ENCODE measurements at regions not wholly inside any gene's neighbourhood (a gene's known extent, or its start where the extent isn't known, plus 50 kb on each side); places are given as distances from the start of the nearest gene placed in this dataset.
A peak's percentile ranks its signal among the peaks of the same experiment; 100 is the strongest.
"Not testable (repeated sequence)": the region's sequence is repeated elsewhere in the genome, so short reads cannot be mapped to it uniquely, and the experiment has no call there.

DNA sequence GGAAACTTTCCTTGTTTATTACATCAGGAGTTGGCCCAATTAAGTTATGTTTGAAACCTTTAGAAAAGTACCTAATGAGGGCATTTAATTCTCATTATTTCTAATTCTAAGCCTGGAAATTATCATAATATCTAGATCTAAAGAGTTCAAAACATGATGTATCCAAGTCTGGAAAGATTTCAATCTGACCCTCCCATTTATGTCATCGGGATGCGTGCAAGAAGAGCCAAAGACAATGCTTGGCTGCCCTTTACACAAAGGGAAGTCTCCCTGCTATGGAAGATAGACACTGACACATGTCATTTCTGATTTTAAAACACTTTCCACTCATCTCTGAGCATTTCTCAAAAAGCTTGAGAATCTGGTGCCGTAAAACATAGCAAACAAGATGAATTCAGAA lies 222.4 kb downstream of the ANTXR2 start:
- H3K36me3 ChIP-seq (ENCODE audit: control insufficient read depth, insufficient read depth, low read length) = no peaks in the 10 kb centered on the region
- no peaks in the 10 kb centered on the region for H3K9me3 ChIP-seq (ENCODE audit: control insufficient read depth, low read depth, low read length)
- no peak for DNase-seq
- H3K27me3 ChIP-seq (ENCODE audit: control insufficient read depth, insufficient read depth, low read length) = no peaks in the 10 kb centered on the region
- 71% methylated on average over 1 of the region's 3 CpGs for WGBS (ENCODE audit: insufficient coverage, low lambda C conversion rate)
- H3K4me3 ChIP-seq (ENCODE audit: low read length) = no peak overlapping the region
- H3K27ac ChIP-seq (ENCODE audit: low read length) = no peak overlapping the region
- H3K4me1 ChIP-seq (ENCODE audit: control insufficient read depth, insufficient read depth, low read length) = no peaks in the 10 kb centered on the region

DNA sequence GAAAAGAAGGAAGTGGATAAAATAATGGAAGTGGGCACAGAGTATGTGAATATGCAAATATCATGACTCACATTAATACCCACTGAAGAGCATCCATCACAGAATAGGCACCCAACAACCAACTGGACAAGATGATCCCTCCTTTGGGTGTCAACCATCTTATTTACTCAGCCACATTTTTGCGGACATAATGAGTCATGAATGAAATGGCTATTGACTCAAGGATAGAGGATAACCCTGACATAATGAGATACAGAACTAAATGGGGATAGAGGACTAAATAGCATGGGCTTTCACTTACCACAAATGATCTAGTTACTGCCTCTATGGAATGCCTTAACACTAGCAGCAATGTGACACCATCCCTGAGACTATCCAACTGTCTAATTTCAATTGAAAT lies 224.7 kb downstream of the ANTXR2 start:
- WGBS (ENCODE audit: insufficient coverage, low lambda C conversion rate) = no CpG with 5 or more reads among the region's 1 CpG

DNA sequence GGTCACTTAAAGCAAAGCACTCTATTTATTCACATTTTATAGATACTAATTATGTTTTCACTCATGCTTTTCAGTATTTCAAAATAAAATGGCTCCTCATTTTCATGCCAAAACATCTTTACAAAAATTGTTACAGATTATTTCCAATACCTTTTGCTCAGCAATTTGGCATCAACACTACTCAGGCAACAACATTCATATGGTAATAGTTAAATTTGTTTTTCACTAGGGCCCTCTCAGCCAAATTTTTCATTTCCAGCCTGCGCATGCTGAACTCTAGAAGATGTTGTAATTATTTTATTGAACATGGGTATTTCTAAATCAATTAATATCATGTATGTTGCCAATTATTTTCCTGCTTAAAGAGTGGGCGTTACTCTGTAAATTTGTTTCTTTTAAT lies 225.6 kb downstream of the ANTXR2 start:
- DNase-seq = no peak
- Histone ChIP-seq H3K36me3 (ENCODE audit: control insufficient read depth, insufficient read depth, low read length) (no peaks in the 10 kb centered on the region), H3K27ac (ENCODE audit: low read length) (no peak overlapping the region), H3K27me3 (ENCODE audit: control insufficient read depth, insufficient read depth, low read length) (no peaks in the 10 kb centered on the region), H3K4me3 (ENCODE audit: low read length) (no peak overlapping the region), H3K4me1 (ENCODE audit: control insufficient read depth, insufficient read depth, low read length) (no peaks in the 10 kb centered on the region), H3K9me3 (ENCODE audit: control insufficient read depth, low read depth, low read length) (peaks cover 3% of the 10 kb centered on the region)
- 90% methylated on average over 1 of the region's 2 CpGs for WGBS (ENCODE audit: insufficient coverage, low lambda C conversion rate)

More for the DNA sequence above, 224.7 kb downstream of the ANTXR2 start:
- Histone ChIP-seq H3K27me3 (ENCODE audit: control insufficient read depth, insufficient read depth, low read length) (no peaks in the 10 kb centered on the region), H3K36me3 (ENCODE audit: control insufficient read depth, insufficient read depth, low read length) (no peaks in the 10 kb centered on the region), H3K4me3 (ENCODE audit: low read length) (no peak overlapping the region), H3K4me1 (ENCODE audit: control insufficient read depth, insufficient read depth, low read length) (no peaks in the 10 kb centered on the region), H3K9me3 (ENCODE audit: control insufficient read depth, low read depth, low read length) (peaks cover 3% of the 10 kb centered on the region), H3K27ac (ENCODE audit: low read length) (no peak overlapping the region)
- DNase-seq = no peak

DNA sequence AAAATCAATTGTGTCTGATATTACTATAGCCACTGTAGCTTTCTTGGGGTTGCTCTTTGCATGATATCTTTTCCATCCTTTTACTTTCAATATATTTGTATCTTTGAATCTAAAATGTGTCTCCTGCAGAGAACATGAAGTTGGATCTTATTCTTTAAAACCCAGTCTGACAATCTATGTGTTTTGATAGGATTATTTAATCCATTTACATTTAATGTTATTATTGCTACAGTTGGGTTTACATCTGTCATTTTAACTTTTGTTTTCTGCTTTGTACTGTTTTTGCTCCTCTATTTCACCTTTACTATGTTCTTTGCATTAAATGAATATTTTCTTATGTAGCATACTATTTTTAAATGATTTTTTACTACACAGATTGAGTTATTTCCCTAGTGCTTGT lies 230.9 kb downstream of the ANTXR2 start:
- Histone ChIP-seq H3K4me3 (ENCODE audit: low read length) (no peak overlapping the region), H3K4me1 (ENCODE audit: control insufficient read depth, insufficient read depth, low read length) (no peaks in the 10 kb centered on the region), H3K27me3 (ENCODE audit: control insufficient read depth, insufficient read depth, low read length) (no peaks in the 10 kb centered on the region), H3K27ac (ENCODE audit: low read length) (no peak overlapping the region), H3K36me3 (ENCODE audit: control insufficient read depth, insufficient read depth, low read length) (no peaks in the 10 kb centered on the region), H3K9me3 (ENCODE audit: control insufficient read depth, low read depth, low read length) (peaks cover 7% of the 10 kb centered on the region)
- DNase-seq = no peak

DNA sequence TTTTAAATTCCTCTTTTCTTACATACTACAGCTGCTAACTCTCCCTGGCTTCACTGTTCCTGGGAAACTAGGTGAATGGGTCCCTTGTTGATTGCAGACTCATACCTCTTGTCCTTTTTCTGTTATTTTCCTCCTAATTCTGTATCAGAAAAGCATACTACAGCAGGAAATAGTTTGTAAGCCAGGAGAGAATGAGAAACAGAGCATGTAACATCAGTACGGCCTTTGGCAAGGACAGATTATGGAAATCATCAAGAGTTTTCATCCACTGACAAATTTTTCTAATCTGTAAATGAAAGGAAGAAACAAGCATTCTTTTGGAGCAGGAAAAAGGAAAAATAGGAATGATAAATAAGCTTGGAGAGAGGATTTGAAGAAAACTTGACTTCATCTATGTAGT lies 239.2 kb downstream of the ANTXR2 start:
- Histone ChIP-seq H3K27me3 (ENCODE audit: control insufficient read depth, insufficient read depth, low read length) (no peaks in the 10 kb centered on the region), H3K36me3 (ENCODE audit: control insufficient read depth, insufficient read depth, low read length) (no peaks in the 10 kb centered on the region), H3K4me3 (ENCODE audit: low read length) (no peak overlapping the region), H3K4me1 (ENCODE audit: control insufficient read depth, insufficient read depth, low read length) (no peaks in the 10 kb centered on the region), H3K9me3 (ENCODE audit: control insufficient read depth, low read depth, low read length) (no peaks in the 10 kb centered on the region), H3K27ac (ENCODE audit: low read length) (no peak overlapping the region)
- WGBS (ENCODE audit: insufficient coverage, low lambda C conversion rate) = 100% methylated on average over 1 of the region's 1 CpG
- no peak for DNase-seq

DNA sequence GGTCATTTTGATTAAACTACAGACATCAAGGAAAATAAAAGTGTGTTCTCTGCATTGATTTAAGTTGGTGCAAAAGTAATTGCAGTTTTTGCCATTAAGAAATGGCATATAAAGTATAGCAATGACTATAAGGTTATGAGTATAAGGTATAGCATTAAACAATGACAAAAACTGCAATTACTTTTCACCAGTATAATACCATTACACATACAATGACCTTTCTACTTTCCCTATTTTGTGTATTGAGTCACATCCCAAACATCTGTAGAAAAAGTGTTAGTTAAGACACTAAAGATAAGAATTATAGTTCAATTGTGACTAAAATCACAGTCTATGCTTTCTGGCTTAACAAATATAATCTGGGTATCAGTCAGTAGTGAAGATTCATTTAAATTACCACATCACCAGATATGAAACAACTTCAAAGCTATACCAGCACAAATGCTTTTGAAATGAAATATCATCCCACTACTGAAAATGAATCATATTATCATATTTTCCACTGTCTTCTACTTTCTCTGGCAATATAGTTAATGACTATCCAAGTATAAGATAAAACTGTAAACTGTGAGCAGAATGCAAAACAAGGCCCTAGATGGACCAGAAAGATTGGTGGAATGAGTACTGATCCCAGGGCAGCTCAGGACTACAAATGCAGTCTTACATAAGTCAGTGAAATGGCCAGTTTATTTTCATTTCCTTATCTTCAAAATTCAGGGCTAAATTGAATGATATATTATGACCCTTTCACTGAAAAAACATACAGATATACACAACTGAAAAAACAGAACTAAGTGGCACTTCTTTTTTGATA lies 241.1 kb downstream of the ANTXR2 start:
- Histone ChIP-seq H3K27ac (ENCODE audit: low read length) (no peak overlapping the region), H3K4me3 (ENCODE audit: low read length) (no peak overlapping the region), H3K36me3 (ENCODE audit: control insufficient read depth, insufficient read depth, low read length) (no peaks in the 10 kb centered on the region), H3K27me3 (ENCODE audit: control insufficient read depth, insufficient read depth, low read length) (no peaks in the 10 kb centered on the region), H3K9me3 (ENCODE audit: control insufficient read depth, low read depth, low read length) (no peaks in the 10 kb centered on the region), H3K4me1 (ENCODE audit: control insufficient read depth, insufficient read depth, low read length) (no peaks in the 10 kb centered on the region)
- no peak for DNase-seq

DNA sequence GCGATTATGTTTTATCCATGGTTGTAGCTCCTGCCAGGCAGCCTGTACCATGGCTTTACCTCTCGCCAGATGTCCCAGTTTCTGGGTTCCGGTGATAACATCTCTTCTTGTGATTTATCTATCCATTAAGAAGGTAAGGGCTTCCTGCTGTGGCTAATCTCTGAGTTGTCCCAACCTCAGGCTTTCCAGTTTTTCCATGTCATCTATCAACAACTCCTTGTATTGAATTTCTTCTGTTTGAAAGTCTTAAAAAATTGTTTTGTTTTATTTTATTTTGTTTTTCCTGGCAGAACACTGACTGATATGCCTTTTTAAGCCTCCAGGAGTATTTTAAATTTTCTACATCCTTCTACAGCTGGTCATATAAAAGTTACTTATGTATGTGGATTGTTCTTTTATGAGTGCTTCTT lies 241.9 kb downstream of the ANTXR2 start:
- DNase-seq = no peak
- WGBS (ENCODE audit: insufficient coverage, low lambda C conversion rate) = no CpG with 5 or more reads among the region's 3 CpGs
- H3K4me1 ChIP-seq (ENCODE audit: control insufficient read depth, insufficient read depth, low read length) = no peaks in the 10 kb centered on the region
- H3K4me3 ChIP-seq (ENCODE audit: low read length) = no peak overlapping the region
- H3K36me3 ChIP-seq (ENCODE audit: control insufficient read depth, insufficient read depth, low read length) = no peaks in the 10 kb centered on the region
- no peak overlapping the region for H3K27ac ChIP-seq (ENCODE audit: low read length)
- no peaks in the 10 kb centered on the region for H3K9me3 ChIP-seq (ENCODE audit: control insufficient read depth, low read depth, low read length)
- H3K27me3 ChIP-seq (ENCODE audit: control insufficient read depth, insufficient read depth, low read length) = no peaks in the 10 kb centered on the region

DNA sequence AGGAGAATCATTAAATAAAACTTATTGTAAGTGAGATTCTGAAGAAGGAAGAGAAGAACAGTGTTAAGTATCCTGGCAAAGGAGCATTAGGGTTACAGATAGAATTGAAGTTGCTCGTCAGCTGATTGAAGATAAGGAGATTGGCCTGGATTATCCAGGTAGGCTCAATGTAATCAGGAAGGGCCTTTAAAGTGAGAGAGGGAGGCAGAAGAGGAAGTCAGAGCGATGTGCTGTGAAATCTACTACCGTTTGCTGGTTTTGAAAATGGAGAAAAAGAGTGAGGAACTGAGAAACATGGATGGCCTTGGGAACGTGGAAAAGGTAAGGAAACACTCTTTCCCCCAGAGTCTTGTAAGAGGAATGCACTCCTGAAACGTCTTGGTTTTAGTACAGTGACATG lies 245.7 kb downstream of the ANTXR2 start:
- Histone ChIP-seq H3K4me1 (ENCODE audit: control insufficient read depth, insufficient read depth, low read length) (no peaks in the 10 kb centered on the region), H3K36me3 (ENCODE audit: control insufficient read depth, insufficient read depth, low read length) (no peaks in the 10 kb centered on the region), H3K27me3 (ENCODE audit: control insufficient read depth, insufficient read depth, low read length) (no peaks in the 10 kb centered on the region), H3K9me3 (ENCODE audit: control insufficient read depth, low read depth, low read length) (no peaks in the 10 kb centered on the region), H3K27ac (ENCODE audit: low read length) (no peak overlapping the region), H3K4me3 (ENCODE audit: low read length) (no peak overlapping the region)
- DNase-seq = no peak
- 65% methylated on average over 5 of the region's 5 CpGs for WGBS (ENCODE audit: insufficient coverage, low lambda C conversion rate)

DNA sequence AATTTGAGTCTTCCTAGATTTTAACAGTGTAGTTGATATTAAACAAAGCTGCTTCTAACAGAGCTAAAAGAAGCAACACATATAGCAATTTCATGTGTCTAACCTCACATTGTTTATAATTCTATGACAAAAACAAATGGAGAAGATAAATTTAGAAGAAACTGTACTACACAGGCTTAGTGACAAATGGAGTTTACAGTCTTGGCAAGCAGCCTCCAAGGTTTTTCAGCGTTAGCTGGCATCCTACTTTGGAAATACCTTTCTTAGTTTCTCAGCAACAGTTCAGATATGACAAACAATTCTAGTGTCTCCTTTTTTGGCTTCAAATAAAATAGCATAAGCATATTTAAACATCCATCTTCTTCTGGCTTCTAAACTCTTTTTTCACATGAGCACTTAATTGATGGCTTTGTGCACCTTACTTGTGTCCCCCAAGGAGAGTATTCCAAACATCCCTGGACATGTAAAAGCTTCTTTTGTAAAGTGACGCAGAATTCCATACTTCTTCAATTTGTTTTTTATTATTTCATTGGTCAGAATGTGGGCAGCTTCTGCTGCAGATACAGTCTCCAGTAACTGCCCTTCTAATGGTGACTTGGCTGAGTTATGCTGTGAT lies 249.8 kb downstream of the ANTXR2 start:
- Histone ChIP-seq H3K36me3 (ENCODE audit: control insufficient read depth, insufficient read depth, low read length) (no peaks in the 10 kb centered on the region), H3K9me3 (ENCODE audit: control insufficient read depth, low read depth, low read length) (no peaks in the 10 kb centered on the region), H3K27me3 (ENCODE audit: control insufficient read depth, insufficient read depth, low read length) (no peaks in the 10 kb centered on the region), H3K4me3 (ENCODE audit: low read length) (no peak overlapping the region), H3K4me1 (ENCODE audit: control insufficient read depth, insufficient read depth, low read length) (no peaks in the 10 kb centered on the region), H3K27ac (ENCODE audit: low read length) (no peak overlapping the region)
- peak; percentile 10 to 29 for DNase-seq
- no CpG with 5 or more reads among the region's 2 CpGs for WGBS (ENCODE audit: insufficient coverage, low lambda C conversion rate)

DNA sequence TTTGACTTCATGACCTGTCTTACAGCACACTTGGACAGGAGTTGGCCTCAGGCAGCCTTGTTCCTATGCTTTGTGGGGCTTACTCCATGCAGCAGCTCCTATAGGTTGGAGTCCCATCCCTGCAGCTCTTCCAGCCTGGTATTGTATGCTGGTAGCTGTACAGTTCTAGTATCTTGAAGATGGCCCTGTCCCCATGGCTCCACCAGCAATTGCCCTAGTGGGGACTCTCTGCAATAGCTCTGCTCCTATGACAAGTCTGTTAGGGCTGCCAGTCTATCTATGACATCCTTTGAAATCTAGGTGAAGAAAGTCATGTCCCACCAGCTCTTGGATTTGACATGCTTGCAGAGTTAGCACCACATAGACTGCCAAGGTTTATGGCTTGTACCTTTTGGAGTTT lies 252.6 kb downstream of the ANTXR2 start:
- no peak for DNase-seq
- H3K4me3 ChIP-seq (ENCODE audit: low read length) = no peak overlapping the region
- H3K27me3 ChIP-seq (ENCODE audit: control insufficient read depth, insufficient read depth, low read length) = no peaks in the 10 kb centered on the region
- no peaks in the 10 kb centered on the region for H3K9me3 ChIP-seq (ENCODE audit: control insufficient read depth, low read depth, low read length)
- H3K36me3 ChIP-seq (ENCODE audit: control insufficient read depth, insufficient read depth, low read length) = no peaks in the 10 kb centered on the region
- H3K4me1 ChIP-seq (ENCODE audit: control insufficient read depth, insufficient read depth, low read length) = no peaks in the 10 kb centered on the region
- no peak overlapping the region for H3K27ac ChIP-seq (ENCODE audit: low read length)

DNA sequence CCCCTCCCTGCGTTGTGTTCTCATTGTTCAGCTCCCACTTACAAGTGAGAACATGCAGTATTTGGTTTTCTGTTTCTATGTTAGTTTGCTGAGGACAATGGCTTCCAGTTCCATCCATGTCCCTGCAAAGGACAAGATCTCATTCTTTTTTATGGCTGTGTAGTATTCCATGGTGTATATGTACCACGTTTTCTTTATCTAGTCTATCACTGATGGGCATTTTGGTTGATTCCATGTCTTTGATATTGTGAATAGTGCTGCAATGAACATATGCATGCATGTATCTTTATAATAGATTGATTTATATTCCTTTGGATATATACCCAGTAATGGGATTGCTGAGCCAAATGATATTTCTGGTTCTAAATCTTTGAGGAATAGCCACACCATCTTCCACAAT lies 265.1 kb downstream of the ANTXR2 start:
- not testable (repeated sequence) for H3K36me3 ChIP-seq (ENCODE audit: control insufficient read depth, insufficient read depth, low read length); H3K4me1 ChIP-seq (ENCODE audit: control insufficient read depth, insufficient read depth, low read length); H3K27ac ChIP-seq (ENCODE audit: low read length); H3K9me3 ChIP-seq (ENCODE audit: control insufficient read depth, low read depth, low read length); H3K27me3 ChIP-seq (ENCODE audit: control insufficient read depth, insufficient read depth, low read length); DNase-seq; H3K4me3 ChIP-seq (ENCODE audit: low read length)
- no CpG with 5 or more reads among the region's 2 CpGs for WGBS (ENCODE audit: insufficient coverage, low lambda C conversion rate)

All from large intestine (tissue), 3 donors.